NCI-H460 (cell line): ENCODE measurements at regions not wholly inside any gene's neighbourhood (a gene's known extent, or its start where the extent isn't known, plus 50 kb on each side); places are given as distances from the start of the nearest gene placed in this dataset.

Experiments used
- DNase-seq: peaks from one replicate; pipeline ENCODE4 v3.0.0-alpha.2; 2016; ENCODE audit warnings: low read depth; ENCODE audit errors: extremely low read depth

DNA sequence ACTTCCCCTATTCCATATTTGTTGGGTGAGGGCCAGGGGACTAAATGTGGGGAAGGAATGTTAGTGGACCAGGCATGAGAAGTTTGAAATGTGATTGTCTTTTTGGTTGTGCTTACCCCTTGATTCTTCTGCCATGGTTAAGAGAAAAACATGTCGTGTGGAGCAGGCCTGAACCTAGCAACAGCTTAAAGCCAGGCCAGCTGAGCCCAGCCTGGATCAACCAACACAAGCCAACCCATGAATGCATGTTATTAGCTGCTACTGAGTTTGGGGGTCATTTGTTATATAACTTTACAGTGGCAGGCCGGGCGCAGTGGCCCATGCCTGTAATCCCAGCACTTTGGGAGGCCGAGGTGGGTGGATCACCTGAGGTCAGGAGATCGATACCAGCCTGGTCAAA, 52.4 kb upstream of the TRIO start:
- DNase-seq, result no peak

DNA sequence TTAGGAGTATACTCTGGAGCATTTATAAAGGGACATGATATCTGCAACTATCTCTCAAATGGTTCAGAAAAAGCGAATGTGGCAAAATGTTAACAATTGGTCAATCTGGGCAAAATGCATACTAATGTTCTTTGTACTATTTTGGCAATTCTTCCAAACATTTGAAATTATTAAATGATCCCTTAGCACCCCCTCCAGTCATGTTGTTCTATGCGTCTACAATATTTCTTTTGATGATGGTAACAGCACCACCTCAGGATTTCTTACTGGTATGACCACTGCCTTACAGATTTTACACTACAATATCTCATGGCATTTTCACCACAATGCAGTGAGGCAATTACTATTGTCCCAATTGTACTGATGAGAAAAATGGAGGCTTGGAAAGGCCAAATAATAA, 52.9 kb upstream of the TRIO start:
- no peak for DNase-seq

GRCh38 chr5:14089198-14089597, 53.9 kb upstream of the TRIO start:
- DNase-seq, result no peak

DNA sequence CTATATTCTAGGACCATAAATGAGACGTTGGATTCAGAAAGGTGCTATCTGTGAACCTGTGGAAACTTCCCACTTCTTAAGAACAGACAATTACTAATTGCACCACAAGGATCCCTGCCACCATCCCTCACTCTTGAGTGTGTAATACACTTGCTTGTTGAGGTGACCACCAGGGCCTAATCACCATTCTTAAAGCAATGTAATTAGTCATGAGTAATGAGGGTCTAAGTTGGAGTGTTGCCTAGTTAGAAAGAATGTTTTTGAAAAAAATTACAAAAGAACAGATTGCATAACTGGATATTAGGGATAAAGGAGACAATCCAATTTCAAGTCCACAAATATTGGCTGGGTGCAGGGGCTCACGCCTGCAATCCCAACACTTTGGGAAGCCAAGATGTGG, 56.9 kb upstream of the TRIO start:
- no peak for DNase-seq

- no peak for DNase-seq
These were observed 60.2 kb upstream of the TRIO start for GRCh38 chr5:14082973-14083372.

GRCh38 chr5:14082523-14082922, 60.6 kb upstream of the TRIO start:
- DNase-seq, result no peak

DNA sequence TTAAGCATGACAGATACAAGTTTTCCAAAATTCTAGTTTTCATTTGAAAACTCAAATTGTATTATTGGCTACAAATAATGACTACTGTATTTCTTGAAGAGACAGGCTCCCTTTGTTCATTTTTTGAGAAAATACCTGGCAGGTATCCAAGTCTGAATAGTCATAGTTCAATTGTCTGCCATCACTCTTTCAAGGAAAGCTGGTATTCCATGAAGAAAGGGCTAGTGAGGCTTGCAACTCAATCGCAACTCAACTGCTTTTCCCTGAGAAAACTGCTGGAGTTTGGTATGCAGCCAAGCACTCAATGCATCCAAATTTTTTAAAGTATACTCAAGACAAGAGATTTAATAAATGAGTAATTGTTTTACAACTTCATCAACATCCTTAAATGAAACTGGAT, 61.4 kb upstream of the TRIO start:
- DNase-seq, result no peak

- no peak for DNase-seq
These were observed 64.4 kb upstream of the TRIO start for GRCh38 chr5:14078716-14079115.

- no peak for DNase-seq
These were observed 65.6 kb upstream of the TRIO start for GRCh38 chr5:14077501-14077900.

GRCh38 chr5:14076561-14076960, 66.6 kb upstream of the TRIO start:
- DNase-seq, result no peak

GRCh38 chr5:14075937-14076336, 67.2 kb upstream of the TRIO start:
- DNase-seq, result no peak

- DNase-seq, result no peak
These were observed 71.7 kb upstream of the TRIO start for GRCh38 chr5:14071433-14071832.

- DNase-seq, result no peak
These were observed 74.1 kb upstream of the TRIO start for GRCh38 chr5:14069021-14069420.

DNA sequence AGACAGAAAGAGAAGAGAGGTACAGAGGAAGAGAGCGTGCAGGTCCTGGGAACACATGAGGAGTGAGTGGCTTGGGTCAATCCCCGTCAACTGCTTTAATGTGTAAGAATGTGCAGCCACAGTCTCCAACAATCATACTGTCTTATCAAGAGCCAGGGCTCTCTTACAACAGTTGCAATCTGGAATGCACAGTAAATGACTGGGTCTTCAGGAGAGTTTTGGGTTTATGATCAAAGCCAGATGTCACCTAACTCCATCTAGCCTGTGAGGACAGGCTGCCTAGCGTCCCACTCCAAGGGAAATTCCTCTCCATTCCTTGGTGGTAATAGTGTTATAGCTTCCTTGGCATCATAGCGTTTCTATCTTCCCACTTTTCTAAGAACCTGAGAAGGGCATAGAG, 75.0 kb upstream of the TRIO start:
- no peak for DNase-seq

- DNase-seq, result no peak
These were observed 76.8 kb upstream of the TRIO start for GRCh38 chr5:14066326-14066725.

- DNase-seq, result no peak
These were observed 78.3 kb upstream of the TRIO start for GRCh38 chr5:14064841-14065240.

- DNase-seq, result no peak
These were observed 79.5 kb upstream of the TRIO start for GRCh38 chr5:14063691-14064090.

DNA sequence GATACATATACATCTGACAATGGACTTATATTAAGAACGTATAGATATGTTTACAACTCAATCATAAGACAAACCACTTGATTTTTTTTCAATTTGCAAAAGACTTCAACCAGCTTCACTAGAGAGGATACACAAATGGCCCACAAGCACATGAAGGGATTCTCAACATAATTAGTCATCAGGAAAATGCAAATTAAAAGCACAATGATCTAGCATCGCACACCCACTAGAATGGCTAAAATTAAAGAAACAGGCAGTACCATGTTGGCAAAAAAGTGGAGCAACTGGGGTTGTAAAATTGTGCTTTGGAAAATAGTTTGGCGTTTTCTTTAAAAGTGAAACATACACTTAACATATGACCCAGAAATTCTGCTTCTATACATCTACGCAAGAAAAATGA, 80.0 kb upstream of the TRIO start:
- DNase-seq, result no peak

- DNase-seq, result no peak
These were observed 81.0 kb upstream of the TRIO start for GRCh38 chr5:14062178-14062577.

GRCh38 chr5:14061106-14061505, 82.0 kb upstream of the TRIO start:
- no peak for DNase-seq

GRCh38 chr5:14060218-14060617, 82.9 kb upstream of the TRIO start:
- no peak for DNase-seq

- no peak for DNase-seq
These were observed 83.3 kb upstream of the TRIO start for GRCh38 chr5:14059810-14060209.

- no peak for DNase-seq
These were observed 85.9 kb upstream of the TRIO start for GRCh38 chr5:14057289-14057688.

DNA sequence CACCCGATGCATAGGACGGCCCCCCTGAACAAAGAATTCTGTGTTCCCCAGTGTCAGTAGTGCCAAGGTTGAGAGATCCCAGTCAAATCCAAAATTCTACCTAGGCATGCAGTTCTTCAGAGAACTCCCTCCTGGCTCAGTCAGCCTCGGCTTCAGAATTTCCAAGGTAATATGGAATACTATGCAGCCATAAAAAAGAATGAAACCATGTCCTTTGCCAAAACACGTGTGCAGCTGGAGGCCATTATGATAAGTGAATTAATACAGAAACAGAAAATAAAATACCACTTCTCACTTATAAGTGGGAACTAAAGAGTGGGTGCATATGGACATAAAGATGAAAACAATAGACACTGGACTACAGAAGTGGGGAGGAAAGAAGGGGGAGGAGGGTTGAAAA, 87.1 kb upstream of the TRIO start:
- DNase-seq, result no peak
